Stimulated activated CD4-positive, alpha-beta T cell treated with anti-CD3 and anti-CD28 coated beads, Interleukin-4, amount 100 ng/mL, for 1 hour (primary cell): ENCODE measurements at regions not wholly inside any gene's neighbourhood (a gene's known extent, or its start where the extent isn't known, plus 50 kb on each side); places are given as distances from the start of the nearest gene placed in this dataset.
"Not testable (repeated sequence)": the region's sequence is repeated elsewhere in the genome, so short reads cannot be mapped to it uniquely, and the experiment has no call there.

Source experiments
- DNase-seq: peaks from one replicate; pipeline ENCODE4 v3.0.0-alpha.2; 2020

DNA sequence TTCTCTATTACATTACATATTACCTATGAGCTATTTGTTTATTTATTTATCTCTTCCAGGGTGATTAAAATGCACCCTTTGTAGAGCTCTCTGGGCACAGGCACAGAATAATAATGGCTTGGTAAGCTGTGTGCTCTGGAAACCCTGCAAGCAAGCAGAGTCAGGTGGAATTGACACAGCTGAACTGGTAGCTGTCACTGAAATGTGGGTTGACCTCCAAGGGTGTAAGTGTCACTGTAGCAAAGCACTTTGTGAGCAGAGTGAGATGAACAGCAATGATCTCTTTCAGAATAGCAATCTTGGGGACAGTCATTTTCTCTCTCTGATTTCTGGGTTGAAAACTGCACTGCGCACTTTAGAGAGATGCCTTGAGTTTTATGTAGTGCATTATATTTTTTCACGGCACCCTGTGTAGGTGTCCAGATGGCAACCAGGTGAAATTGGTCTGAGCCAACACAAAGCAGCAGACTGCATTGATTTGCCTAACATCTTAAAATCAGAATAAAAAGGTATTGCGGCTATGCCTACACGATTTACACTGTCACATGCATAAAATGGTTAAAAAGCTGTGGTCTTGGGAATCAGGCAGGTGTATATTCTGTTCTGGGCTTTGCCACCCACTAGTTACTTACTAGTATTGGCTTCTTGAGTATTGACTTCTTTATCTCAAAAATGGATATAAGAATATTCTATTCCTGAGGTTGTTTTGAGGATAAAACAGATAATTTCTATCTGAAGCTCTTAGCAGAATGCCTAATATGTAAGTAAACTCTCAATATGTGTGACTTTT is 450.3 kb downstream of the RAPGEF2 start:
- no peak for DNase-seq

DNA sequence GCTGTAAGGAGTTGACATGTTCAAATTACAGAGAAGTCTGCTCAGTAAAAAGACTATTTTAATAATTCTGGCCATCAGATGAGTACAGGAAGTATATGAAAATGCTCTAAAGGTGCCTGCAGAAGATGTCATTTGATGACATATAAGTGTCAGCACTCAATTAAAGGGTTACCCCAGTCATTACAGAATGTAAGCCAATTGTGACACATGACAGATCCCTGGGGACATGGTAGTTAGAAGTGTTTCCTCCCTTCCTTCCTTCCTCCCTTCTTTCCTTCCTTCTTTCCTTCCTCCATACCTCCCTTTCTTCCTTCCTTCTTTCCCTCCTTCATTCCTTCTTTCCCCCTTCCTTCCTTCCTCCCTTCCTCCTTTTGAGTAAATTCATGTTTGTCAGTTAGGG is 453.0 kb downstream of the RAPGEF2 start:
- DNase-seq = no peak

DNA sequence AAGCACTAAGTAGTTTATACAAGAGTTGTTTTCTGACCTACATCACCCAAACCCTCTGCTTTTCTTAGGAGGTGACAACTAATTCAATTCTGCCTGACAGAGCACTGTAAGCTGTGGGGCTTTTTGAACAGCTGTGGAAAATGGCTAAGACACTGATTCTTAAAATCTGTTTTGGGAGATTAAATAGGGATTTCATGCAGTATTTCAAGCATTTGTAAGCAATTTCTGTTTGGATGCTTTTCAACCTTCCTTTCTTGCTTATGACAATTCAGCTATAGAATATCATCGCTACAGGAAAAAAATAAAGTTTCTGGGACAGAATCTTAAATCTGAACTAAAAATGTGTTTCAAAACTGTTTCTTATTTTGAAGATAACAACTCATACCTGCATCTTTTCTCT is 459.5 kb downstream of the RAPGEF2 start:
- no peak for DNase-seq

DNA sequence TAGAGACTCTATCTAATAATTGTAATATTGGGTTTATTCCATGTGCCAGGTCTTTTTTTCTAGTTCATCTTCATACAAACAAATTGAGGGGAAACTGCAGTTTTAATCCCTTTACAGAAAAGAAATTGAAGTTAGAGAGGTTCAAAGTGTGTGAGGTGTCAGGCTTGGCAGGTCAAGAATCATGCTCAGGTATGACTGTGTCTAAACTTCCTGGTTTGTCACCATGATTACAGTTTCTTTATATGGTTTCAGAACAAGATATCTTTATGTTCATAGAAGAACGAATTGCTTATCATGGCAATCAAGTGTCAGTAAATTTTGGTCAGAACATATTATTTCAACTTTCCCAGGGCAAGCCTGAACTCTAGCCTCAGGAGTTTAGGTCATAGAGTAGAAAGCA is 460.4 kb downstream of the RAPGEF2 start:
- no peak for DNase-seq

DNA sequence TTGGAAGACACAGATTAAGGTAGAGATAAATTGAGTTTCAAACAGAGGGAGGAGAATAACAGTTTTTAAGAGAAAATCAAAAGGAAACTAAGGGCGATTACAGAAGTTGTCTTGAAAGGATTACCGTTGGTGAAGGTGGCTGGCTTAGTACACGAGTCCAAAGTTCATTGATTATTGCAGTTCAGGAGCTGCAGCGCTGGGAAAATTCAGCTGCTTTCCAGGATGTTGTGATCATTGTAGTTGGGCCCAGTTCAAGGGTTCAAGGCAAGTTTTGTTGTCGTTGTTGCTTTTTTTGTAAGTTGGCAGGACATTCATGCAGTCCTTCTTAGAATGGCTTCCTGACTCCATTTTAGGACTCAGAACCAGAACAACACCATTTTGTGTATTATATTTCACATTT is 461.7 kb downstream of the RAPGEF2 start:
- DNase-seq = no peak

DNA sequence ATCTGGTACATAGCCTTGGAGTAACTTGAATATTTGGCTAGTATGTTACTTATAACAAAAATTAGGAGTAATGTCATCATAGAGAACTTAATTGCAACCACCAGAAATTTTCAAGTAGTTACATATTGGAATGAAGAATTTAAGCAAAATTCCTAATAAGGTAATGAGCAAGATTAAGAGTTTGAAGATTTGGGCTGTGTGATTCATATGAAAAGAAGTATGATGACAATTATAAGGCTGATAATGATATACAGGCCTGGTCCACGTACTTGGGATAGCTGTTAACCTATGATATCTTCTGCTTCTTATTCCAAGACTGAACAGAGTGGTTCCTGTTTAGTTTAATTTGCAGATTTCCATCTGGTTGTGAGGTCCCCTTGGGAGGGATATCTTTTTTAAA is 463.9 kb downstream of the RAPGEF2 start:
- DNase-seq = no peak

DNA sequence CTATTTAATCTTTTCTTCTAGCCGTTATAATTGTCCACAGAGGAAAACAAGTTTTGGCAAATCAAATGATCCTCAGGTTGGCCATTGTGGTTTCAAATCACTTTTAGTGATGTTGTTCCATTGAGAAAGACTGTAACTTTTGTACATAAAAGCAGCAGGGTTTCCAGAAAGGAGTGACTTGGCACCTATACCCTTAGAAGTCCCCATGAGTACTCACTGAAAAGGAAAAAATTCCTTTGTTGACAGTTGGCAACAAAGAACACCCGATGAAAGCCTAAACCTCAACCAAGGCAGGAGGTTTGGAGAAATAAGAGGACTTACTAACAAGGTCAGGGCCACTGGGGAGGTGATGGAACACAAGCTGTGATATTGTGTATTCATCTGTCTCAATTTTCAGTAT is 474.4 kb downstream of the RAPGEF2 start:
- no peak for DNase-seq

DNA sequence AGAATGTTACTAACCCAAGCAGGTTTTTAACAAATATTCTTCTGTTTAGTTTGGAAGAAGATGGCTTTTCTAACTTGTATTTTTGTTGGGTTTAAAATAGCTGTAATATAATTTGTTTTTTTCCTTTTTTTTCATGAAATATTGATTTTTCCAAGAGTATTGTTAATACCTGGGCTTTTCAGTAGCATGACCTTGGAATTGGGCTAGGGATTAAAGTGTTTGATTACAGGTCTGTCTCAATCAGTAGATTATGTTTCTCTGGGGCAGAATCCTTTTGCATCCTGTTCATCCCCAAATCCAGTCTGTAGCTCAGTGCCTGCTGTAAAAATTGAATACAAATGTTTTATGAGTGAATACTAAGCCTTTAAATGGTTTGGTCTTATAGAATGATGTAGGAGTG is 479.8 kb downstream of the RAPGEF2 start:
- no peak for DNase-seq

DNA sequence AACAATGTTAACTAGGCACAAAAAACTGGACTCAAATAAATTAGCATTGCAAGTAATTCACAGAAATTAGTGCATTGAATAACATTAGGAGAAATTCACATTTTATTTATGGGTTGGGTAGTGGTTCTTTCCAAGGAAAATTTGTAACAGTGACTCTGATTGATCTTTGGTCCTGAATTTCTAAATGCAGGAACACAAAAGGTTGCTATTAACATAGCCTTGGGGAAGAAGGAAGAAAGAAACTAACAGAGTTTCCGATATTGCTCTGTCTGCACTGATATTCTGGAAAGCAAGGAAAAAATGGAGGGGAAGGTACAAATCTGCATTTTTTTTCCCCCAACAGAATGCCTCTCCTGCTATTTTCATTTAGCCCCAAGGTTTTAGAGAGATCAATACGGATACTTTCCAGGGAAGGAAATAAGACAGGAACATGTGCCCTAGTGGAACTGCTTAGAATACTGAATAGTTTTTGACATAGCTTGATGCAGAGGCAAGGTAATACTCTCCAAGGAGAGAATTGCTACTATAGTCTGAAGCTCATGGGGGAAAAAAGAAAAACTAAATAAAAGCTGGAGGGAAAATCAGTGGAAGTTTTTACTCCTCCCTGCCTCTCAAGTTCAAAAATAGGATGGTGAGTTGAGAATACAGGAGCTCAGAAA is 490.1 kb downstream of the RAPGEF2 start:
- DNase-seq = no peak

DNA sequence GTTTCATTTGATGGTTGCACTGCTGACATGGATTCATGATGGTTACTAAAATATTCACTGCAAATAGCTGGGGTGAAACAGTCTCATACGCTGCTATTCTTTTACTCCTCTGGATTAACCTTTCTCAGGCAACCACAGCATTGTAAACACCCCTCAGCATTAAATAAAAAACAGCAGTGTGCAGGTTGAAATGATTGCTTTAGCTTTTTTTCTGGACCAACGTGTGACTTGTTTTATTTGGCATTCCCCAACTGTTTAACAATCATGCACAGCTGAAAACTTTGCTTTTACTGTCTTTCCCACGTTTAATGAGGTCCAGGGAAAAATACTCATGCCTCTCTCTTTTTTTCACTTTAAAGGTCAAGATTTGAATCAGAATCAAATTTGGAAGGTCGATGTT is 490.8 kb downstream of the RAPGEF2 start:
- no peak for DNase-seq

DNA sequence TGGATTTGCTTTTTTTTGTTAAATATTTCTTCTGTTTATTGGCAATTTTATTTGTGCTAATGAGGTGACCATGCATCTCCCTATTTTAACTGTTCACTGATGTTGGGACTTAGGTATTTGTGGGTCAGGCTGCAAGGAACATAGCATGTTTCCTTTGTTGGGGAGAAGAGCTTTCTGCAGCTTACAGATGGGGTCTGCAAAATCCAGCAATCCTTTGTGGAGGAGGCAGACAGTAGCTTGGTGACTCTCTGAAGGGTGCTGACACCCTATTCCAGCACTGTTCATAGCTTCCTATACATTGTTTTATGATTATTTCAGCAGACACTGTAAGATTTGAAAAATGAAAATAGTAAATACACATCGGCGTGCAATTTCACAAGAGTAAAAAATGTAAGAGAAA is 491.7 kb downstream of the RAPGEF2 start:
- no peak for DNase-seq

DNA sequence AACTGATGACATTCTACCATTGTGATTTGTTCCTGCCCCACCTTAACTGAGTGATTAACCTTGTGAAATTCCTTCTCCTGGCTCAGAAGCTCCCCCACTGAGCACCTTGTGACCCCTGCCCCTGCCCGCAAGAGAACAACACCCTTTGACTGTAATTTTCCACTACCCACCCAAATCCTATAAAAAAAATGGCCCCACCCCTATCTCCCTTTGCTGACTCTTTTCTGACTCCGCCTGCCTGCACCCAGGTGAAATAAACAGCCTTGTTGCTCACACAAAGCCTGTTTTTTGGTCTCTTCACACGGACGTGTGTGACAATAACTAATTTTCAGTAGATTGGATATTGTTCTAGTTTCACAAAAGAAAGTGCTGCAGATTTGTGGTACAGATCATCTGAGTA is 492.2 kb downstream of the RAPGEF2 start:
- not testable (repeated sequence) for DNase-seq

DNA sequence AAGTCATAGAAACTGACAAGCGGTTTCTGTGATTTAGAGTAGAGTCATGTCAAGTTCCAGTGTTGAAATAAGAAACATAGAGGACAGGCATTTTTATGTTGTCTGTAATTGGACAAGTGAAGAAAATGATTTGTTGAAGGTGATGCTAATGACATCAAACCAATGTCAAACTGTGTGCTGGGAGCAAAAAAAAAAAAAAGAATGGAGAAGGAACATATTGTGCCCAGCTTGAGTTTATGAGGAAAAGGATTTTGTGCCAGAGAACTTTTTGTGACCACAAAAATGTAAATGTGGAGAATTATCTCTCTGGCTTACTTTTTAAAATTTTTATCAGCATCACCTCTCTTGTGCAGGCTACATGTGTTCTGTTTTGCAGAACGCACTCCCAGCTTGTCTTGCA is 495.7 kb downstream of the RAPGEF2 start:
- no peak for DNase-seq

DNA sequence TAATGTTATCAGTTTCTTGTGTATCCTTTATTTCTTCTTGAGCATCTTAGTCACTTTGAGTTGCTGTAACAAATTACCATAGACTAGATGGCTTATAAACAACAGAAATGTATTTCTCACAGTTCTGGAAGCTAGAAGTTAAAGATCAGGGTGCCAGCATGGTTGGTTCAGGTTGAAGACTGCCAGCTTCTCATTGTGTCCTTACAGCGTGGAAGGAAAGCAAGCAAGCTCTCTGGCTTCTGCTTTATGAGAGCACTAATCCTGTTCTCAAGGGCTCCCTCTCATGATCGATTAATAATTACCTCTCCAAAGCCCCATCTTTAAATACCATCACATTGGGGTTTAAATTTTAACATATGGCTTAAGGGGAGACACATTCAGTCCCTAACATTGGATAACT is 497.2 kb downstream of the RAPGEF2 start:
- DNase-seq = no peak

DNA sequence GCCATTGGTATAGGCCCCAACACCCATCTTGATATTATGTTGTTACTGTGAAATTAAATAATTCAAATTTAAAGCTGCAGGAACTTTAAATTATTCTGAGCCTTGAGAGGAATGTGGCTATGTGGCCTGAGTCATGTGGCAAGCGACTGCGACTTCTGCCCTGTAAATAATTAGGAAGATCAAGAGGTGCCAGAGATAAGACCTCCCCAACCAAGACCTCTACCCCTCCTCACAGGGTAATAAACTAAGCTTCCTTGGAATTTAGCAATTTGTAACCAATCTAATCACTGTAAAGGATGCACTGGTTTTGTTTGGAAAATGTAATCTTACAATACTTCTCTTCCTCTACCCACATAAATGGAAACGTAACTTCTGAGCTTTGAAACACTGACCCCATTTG is 501.9 kb downstream of the RAPGEF2 start:
- no peak for DNase-seq

DNA sequence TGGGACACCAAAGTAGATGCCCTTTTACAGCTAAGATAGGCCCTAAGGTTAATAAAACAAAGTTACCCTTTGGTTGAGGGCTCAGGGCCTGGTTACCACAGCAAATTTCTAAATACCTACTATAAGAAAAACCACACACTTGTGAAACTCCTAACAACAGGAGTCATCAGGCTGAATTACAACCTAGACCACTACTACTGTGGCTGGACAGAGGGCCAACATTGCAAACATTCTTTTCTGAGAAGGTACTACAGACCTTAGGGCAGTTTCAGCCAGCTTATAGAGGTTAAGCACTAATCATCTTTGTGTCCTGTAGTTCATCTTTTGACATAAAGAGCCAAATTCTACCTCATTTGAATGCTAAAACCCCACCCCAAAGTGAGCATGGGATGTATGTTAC is 504.0 kb downstream of the RAPGEF2 start:
- DNase-seq = no peak

DNA sequence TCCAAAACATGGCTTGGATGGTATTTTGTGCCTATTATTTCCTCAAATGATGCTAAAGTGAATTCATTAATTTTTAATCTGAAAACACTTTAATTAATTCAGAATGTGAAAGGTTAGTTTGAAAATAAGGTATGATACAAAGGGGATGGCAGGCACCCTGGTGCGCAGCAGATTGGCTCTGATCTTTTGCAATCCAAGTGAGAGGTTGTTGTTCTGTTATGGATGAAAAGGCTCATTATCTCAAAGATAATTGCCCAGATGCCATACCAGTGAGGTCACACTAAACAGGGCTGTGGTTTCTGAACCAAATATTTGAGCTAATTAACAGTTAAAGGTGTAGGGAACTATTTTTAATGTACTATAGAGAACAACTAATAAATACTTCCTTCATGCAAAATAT is 504.9 kb downstream of the RAPGEF2 start:
- no peak for DNase-seq

DNA sequence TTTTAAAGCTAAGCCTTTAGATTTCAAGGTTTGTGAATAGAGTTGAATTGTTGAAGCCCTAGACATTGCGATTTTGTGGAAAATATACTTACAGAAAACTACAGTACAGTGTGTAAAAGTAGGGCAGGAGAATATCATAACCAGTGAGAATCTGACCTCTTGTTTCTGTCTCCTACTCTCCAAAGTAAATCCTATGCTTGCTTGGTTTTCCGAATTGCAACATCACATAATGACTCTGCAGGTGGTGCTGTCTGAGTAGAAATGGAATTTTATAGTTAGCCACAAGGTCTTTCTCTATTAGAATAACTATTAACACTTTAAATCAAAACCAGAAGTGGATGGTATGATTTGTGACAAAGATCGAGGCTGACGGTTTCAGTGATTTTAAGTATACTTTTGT is 505.6 kb downstream of the RAPGEF2 start:
- no peak for DNase-seq

DNA sequence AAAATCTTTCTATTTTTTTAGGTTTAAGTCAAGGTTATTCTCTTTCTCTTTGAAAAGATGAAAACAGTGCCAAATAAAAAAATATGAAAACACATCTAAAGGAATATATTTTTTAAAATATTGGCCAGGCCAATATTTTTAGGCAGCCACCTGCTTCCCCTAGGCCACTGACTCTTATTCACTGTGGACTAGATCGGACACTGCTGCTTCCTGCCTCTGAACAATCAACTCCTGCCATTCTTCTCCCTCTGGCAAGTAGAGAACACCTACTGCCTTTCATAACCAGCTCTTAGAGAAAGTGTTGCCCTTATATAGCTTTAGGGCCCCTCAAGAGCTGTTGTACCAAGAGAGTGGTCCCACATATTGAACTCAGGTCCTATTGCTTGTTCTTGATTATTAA is 529.2 kb downstream of the RAPGEF2 start:
- DNase-seq = no peak

DNA sequence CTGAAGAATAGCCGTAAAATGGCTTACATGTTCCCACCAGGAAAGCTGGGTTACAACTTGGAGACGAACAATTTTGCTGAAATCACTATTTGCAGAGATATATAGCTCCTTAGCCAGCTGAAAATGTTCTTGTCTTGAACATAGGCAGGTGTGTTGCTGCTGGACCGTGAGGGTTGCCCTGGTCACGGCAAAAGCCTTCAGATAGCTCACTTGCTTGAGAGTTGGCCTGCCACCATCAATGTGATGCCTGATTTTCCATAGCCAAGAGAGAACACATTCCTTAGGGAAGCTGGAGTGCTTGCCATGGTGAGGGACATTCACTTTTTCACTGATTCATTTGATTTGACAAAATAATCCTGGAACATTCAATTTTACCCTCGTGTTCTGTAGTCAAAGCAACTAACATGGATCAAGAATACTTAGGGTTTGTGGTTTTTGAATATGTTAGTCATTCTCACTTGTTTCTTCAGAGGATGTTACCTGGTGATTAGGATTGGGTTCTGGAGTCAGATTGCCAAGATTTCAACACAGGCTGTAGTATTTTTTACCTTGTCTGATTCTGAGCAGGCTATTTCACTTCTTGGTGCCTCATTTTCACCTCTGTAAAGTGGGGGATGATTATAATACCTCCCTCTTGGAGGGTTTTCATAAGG is 536.9 kb downstream of the RAPGEF2 start:
- no peak for DNase-seq

DNA sequence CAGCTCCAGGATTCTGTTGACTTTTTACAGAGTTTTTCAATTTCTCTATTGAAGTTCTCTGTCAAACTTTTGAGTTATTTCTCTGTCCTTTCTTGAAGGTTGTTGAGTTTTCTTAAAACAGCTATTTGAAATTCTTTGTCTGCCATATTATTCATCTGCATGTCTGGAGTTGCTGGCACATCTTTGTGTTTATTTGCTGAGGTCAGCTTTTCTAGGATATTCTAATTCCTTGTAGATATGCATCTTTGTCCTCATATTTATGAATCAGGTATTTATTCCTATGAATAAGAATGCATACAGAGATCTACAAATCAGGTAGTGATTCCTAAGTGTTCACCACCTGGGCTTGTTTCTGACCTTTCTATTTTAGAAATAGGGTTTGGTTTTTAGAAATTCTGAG is 546.4 kb downstream of the RAPGEF2 start:
- DNase-seq = no peak

DNA sequence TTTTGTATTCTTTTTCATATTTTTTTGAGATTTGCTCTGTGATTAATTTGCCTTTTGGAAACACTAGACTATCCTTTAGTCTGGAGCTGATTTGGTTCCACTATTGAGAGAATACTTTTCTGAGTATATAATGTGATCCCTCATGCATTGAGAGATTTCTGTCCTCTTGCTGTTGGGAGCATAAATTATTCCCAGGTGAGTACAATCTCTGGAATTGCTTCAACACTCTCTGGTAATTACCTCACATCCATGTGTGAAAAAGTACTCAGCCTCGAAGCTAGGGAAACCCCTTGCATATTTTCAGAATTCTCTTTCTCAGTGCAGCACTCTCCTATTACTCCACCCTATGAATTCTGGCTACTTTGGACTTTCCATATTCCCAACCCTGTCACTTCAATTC is 550.0 kb downstream of the RAPGEF2 start:
- DNase-seq = no peak

DNA sequence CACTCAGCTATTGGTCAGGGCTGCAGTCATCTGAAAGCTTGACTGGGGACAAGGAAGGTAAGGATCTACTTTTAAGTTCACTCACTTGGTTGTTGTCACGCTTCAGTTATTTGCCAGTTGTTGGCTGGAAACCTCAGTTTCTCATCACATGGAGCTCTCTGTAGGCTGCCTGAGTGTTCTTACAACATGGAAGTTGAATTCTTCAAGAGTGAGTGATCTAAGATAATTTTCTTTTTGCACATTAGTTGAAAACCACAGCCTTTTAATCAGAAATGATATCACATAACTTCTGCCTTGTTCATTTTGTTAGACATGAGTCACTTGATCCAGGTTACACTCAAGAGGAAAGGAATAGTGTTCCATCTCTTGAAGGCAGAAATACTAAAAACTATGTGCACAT is 552.7 kb downstream of the RAPGEF2 start:
- DNase-seq = no peak

DNA sequence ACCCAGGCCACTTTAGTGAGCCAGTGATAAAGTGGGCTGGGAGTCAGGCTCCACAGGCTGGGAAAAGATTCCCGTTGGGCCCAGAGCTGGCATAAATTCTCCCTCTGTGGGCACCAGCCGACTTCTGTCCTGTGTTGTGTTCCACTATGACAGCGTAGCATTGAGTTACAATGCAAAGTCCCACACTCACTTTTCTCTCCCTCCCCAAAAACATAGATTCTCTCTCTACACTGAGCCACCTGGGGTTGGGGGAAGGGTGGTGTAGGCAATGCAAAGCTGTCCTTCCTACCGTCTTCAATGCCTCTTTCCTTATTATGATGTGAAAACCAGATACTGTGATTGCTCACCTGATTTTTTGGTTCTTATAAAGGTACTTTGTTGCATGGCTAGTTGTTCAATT is 566.2 kb downstream of the RAPGEF2 start:
- no peak for DNase-seq
